PC-3 (cell line): ENCODE measurements at regions not wholly inside any gene's neighbourhood (a gene's known extent, or its start where the extent isn't known, plus 50 kb on each side); places are given as distances from the start of the nearest gene placed in this dataset.

Source experiments
- ATAC-seq: fragments of 200-7000 bp; cut with Tn5 transposase; 2 replicates; pipeline ENCODE4 v1.9.1; 2020; ENCODE audit warnings: mild to moderate bottlenecking, moderate library complexity
- BruUV-seq: library from RNA; stranded (reverse); fragments of 400-500 nt; replicated peaks from 2 replicates; lab custom pipeline; 2021; lab: Mats Ljungman, UMichigan
- CTCF ChIA-PET: fragments of 300-600 bp; sonication (Branson Sonifier 250); formaldehyde crosslinking; loops from one replicate; lab custom pipeline; 2022; ENCODE audit warnings: antibody characterized with exemption; lab: Charles Lee
- POLR2A ChIA-PET: fragments of 300-600 bp; sonication (Branson Sonifier 250); formaldehyde crosslinking; loops from one replicate; lab custom pipeline; 2022; ENCODE audit warnings: antibody characterized with exemption; ENCODE audit not compliant: unreplicated experiment; lab: Charles Lee
- DNase-seq: peaks from one replicate; pipeline ENCODE4 v3.0.0-alpha.2; 2015
- H2AFZ ChIP-seq: fragments of 300-600 bp; sonication (generic); 2 replicates; pipeline ENCODE4 v1.6.0; 2016; ENCODE audit warnings: antibody characterized with exemption, low read length
- H3F3A ChIP-seq: fragments of 300-600 bp; sonication (generic); one replicate; pipeline ENCODE4 v1.6.0; 2017; ENCODE audit warnings: antibody characterized with exemption, low read length, control low read depth, mild to moderate bottlenecking; ENCODE audit not compliant: unreplicated experiment
- H3K27ac ChIP-seq: fragments of 300-600 bp; sonication (generic); 2 replicates; pipeline ENCODE4 v1.5.1; 2016; ENCODE audit warnings: mild to moderate bottlenecking, low read length
- H3K27me3 ChIP-seq: fragments of 300-600 bp; sonication (generic); 2 replicates; pipeline ENCODE4 v1.6.1; 2016; ENCODE audit warnings: low read length, mixed read lengths
- H3K36me3 ChIP-seq: fragments of 300-600 bp; sonication (generic); 2 replicates; pipeline ENCODE4 v1.6.1; 2016; ENCODE audit warnings: low read depth, mixed run types, low read length, mixed read lengths
- H3K4me1 ChIP-seq: fragments of 300-600 bp; sonication (generic); 2 replicates; pipeline ENCODE4 v1.5.1; 2016; ENCODE audit warnings: low read length; ENCODE audit not compliant: insufficient read depth
- H3K4me2 ChIP-seq: fragments of 300-600 bp; sonication (generic); 2 replicates; pipeline ENCODE4 v1.6.0; 2016; ENCODE audit warnings: low read length
- H3K4me3 ChIP-seq: fragments of 300-600 bp; sonication (generic); 2 replicates; pipeline ENCODE4 v1.5.1; 2016; ENCODE audit warnings: mild to moderate bottlenecking, low read length, mixed read lengths
- H3K79me2 ChIP-seq: fragments of 300-600 bp; sonication (generic); 2 replicates; pipeline ENCODE4 v1.6.1; 2017; ENCODE audit warnings: low read length, mixed read lengths
- H3K9ac ChIP-seq: fragments of 300-600 bp; sonication (generic); 2 replicates; pipeline ENCODE4 v1.6.0; 2016; ENCODE audit warnings: mild to moderate bottlenecking, low read length
- H3K9me2 ChIP-seq: fragments of 300-600 bp; sonication (generic); replicated peaks from 2 replicates; pipeline ENCODE4 v1.6.1; 2016; ENCODE audit warnings: mixed run types, low read length, mixed read lengths
- H3K9me3 ChIP-seq: fragments of 300-600 bp; sonication (generic); 2 replicates; pipeline ENCODE4 v1.6.1; 2016; ENCODE audit warnings: low read length, mixed read lengths
- H4K20me1 ChIP-seq: fragments of 300-600 bp; sonication (generic); 2 replicates; pipeline ENCODE4 v1.6.1; 2016; ENCODE audit warnings: low read length, mixed read lengths
- EZH2 ChIP-seq: fragments of 300-600 bp; sonication (generic); IDR thresholded peaks from one replicate; pipeline ENCODE4 v1.6.1; 2017; ENCODE audit warnings: antibody characterized with exemption, mild to moderate bottlenecking, low read length; ENCODE audit not compliant: unreplicated experiment
- EZH2phosphoT487 ChIP-seq: fragments of 300-600 bp; sonication (generic); IDR thresholded peaks from 2 replicates; pipeline ENCODE4 v1.6.1; 2018; ENCODE audit warnings: mild to moderate bottlenecking, antibody characterized with exemption, low read length, borderline replicate concordance
- intact Hi-C: fragments of 100-400 bp; cut with micrococcal nuclease; formaldehyde crosslinking; loops from 2 replicates; pipeline ENCODE4 v1.9.0; 2023
- TF ChIP-seq, protein P1 (sequence below): fragments of 300-600 bp; sonication (generic); conservative IDR thresholded peaks from 2 replicates; pipeline ENCODE4 v1.5.1; 2017; ENCODE audit warnings: antibody characterized with exemption, low read depth, mild to moderate bottlenecking, low read length

GRCh38 chrX:6961286-6962005 lies 186.1 kb upstream of the STS start:
- intact Hi-C loops: no loop called here
- POLR2A ChIA-PET: no interaction called here
- no peaks in the 10 kb centered on the region for H3K9me3 ChIP-seq
- H3K4me1 ChIP-seq: no peaks in the 10 kb centered on the region
- H3K9ac ChIP-seq: no peak overlapping the region
- no peaks in the 10 kb centered on the region for H3K79me2 ChIP-seq
- no TSS peak for BruUV-seq
- CTCF ChIA-PET: no interaction called here
- no peaks in the 10 kb centered on the region for H3F3A ChIP-seq
- TF ChIP-seq EZH2: no peak
- no peak overlapping the region for H3K27ac ChIP-seq
- no peak overlapping the region for H3K4me2 ChIP-seq
- H4K20me1 ChIP-seq: no peaks in the 10 kb centered on the region
- H3K27me3 ChIP-seq: no peaks in the 10 kb centered on the region
- H3K36me3 ChIP-seq: no peaks in the 10 kb centered on the region
- H3K4me3 ChIP-seq: no peak overlapping the region
- no peaks in the 10 kb centered on the region for H3K9me2 ChIP-seq
- ATAC-seq (no peak), DNase-seq (no peak)
- no peak overlapping the region for H2AFZ ChIP-seq

DNA sequence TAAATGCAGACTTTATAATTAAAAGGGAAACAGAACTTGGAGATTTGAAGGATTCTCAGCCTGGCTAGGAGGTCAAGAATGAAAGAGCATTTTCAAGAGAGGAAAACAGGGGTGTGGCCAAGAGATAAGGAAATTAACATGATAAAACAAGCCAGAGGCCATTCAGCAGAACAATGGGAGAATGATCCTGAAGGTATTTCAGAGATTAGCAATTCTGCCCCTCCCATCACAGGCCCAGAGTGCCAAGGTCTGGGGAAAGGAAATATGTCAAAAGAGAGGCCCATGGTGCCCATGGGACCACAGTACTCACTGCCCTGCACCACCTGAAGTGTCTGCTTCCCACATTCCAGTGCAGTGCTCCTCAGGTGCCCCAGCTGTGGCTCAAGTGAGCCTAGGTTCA lies 188.5 kb upstream of the STS start:
- H3F3A ChIP-seq: no peaks in the 10 kb centered on the region
- no peak for DNase-seq
- no peaks in the 10 kb centered on the region for H3K27me3 ChIP-seq
- H3K27ac ChIP-seq: no peak overlapping the region
- H3K9me3 ChIP-seq: no peaks in the 10 kb centered on the region
- TF ChIP-seq EZH2 (no peak), EZH2phosphoT487 (no peak)
- TF ChIP-seq, protein P1, sequence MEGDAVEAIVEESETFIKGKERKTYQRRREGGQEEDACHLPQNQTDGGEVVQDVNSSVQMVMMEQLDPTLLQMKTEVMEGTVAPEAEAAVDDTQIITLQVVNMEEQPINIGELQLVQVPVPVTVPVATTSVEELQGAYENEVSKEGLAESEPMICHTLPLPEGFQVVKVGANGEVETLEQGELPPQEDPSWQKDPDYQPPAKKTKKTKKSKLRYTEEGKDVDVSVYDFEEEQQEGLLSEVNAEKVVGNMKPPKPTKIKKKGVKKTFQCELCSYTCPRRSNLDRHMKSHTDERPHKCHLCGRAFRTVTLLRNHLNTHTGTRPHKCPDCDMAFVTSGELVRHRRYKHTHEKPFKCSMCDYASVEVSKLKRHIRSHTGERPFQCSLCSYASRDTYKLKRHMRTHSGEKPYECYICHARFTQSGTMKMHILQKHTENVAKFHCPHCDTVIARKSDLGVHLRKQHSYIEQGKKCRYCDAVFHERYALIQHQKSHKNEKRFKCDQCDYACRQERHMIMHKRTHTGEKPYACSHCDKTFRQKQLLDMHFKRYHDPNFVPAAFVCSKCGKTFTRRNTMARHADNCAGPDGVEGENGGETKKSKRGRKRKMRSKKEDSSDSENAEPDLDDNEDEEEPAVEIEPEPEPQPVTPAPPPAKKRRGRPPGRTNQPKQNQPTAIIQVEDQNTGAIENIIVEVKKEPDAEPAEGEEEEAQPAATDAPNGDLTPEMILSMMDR: no peak
- no peak overlapping the region for H3K9ac ChIP-seq
- H3K79me2 ChIP-seq: no peaks in the 10 kb centered on the region
- H3K9me2 ChIP-seq: no peaks in the 10 kb centered on the region
- H3K4me1 ChIP-seq: no peaks in the 10 kb centered on the region
- ChIA-PET POLR2A (no interaction called here), CTCF (no interaction called here)
- intact Hi-C loops: no loop called here
- no TSS peak for BruUV-seq
- no peak overlapping the region for H3K4me3 ChIP-seq
- no peak for ATAC-seq
- no peaks in the 10 kb centered on the region for H4K20me1 ChIP-seq
- no peak overlapping the region for H3K4me2 ChIP-seq
- H3K36me3 ChIP-seq: no peaks in the 10 kb centered on the region
- H2AFZ ChIP-seq: no peak overlapping the region

- Histone ChIP-seq H4K20me1 (no peaks in the 10 kb centered on the region), H3K9me3 (no peaks in the 10 kb centered on the region), H3K36me3 (no peaks in the 10 kb centered on the region), H3K4me1 (no peaks in the 10 kb centered on the region), H3K4me2 (no peak overlapping the region), H3K79me2 (no peaks in the 10 kb centered on the region), H3F3A (no peaks in the 10 kb centered on the region), H3K9me2 (no peaks in the 10 kb centered on the region), H3K9ac (no peak overlapping the region), H3K27me3 (no peaks in the 10 kb centered on the region), H3K4me3 (no peak overlapping the region), H3K27ac (no peak overlapping the region), H2AFZ (no peak overlapping the region)
- intact Hi-C loops: no loop called here
- no TSS peak for BruUV-seq
- DNase-seq (no peak), ATAC-seq (no peak)
- ChIA-PET CTCF (no interaction called here), POLR2A (no interaction called here)
- TF ChIP-seq, protein P1: no peak
- TF ChIP-seq EZH2 (no peak), EZH2phosphoT487 (no peak)
Observed at GRCh38 chrX:6954836-6955235, 192.7 kb upstream of the STS start.
